ENCODE measurements at regions not wholly inside any gene's neighbourhood (a gene's known extent, or its start where the extent isn't known, plus 50 kb on each side); places are given as distances from the start of the nearest gene placed in this dataset.

- no peak for DNase-seq (ENCODE audit: extremely low read depth, low read depth)
- no peak for TF ChIP-seq CTCF (IDR thresholded peaks at IDR 0.05; ENCODE audit: low read depth, low read length)
Observed at GRCh38 chr2:45180779-45181178, 171.5 kb upstream of the SIX2 start.

DNA sequence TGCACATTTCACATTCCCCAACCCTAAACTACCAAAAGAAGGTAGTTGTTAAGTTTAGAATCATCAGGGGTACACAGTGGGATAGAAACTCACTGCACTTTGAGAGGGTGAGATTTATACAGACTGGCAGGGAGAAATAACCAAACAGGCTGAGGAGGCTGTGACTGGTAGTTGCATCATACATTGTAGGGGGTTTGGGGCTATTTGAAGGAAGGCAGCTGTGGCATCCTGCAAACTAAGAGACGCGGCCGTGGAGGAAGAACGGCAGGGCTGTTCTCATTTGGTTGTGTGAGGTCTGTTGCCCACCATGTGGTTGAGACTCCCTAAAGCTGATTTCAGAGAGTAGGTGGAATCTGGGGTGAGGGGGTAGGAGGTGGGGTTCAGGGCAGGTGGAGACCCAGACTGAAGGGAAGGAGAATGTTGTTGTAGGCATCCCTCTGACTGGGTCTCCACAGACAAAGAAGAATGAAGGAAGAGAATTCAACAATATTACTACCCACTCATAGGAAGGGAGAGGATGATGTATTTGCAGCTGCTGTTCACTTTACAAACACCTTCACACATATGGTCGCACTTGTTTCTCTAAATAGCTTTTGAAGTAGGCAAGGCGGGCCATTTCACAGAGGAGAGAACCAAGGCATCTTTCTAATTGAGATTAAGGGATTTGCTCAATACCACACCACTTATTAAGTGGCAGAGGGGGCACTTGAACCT lies 170.9 kb upstream of the SIX2 start:
- DNase-seq (ENCODE audit: extremely low read depth, low read depth) = no peak

DNA sequence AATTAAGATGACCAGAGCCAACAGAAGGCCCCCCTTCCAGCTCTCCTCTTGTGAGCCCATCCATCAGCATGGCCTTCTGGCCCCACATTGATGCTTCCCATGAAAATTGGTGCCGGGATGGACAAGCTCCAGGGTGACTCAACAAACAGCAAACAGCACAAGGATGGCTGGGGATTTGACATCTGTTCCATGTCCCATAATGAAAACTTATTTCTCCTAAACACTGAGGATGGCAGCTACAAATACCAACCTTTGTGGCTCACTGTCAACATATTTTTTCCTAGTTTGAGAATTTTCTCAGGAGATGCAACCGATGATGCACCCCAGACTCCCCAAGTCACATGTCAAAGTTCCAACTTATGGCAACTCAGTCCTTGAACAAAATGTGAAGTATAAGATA lies 169.6 kb upstream of the SIX2 start:
- no peak for TF ChIP-seq CTCF (IDR thresholded peaks at IDR 0.05; ENCODE audit: low read depth, low read length)
- no peak for DNase-seq (ENCODE audit: extremely low read depth, low read depth)

More for the DNA sequence above, 170.9 kb upstream of the SIX2 start:
- TF ChIP-seq CTCF (IDR thresholded peaks at IDR 0.05; ENCODE audit: low read depth, low read length) = no peak

DNA sequence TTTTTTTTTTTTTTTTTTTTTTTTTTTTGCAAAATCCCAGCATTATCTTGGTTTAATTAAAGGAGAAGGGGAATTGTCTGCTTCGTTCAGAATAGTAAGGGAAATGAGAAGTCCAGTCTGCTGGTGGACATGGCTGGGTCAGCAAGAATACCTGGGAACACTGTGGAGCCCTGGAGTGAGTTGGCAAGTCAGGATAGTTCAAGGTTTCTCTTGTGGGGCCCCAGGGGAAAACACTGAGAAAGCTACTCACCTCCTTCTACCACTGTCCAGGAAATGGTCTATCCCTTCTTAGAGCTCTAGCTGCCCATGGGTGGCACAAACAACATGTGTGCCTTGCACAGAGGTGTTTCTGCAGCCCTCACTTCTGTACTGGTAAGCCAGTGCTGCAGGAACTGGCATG lies 169.1 kb upstream of the SIX2 start:
- DNase-seq (ENCODE audit: extremely low read depth, low read depth) = no peak
- TF ChIP-seq CTCF (IDR thresholded peaks at IDR 0.05; ENCODE audit: low read depth, low read length) = no peak

DNA sequence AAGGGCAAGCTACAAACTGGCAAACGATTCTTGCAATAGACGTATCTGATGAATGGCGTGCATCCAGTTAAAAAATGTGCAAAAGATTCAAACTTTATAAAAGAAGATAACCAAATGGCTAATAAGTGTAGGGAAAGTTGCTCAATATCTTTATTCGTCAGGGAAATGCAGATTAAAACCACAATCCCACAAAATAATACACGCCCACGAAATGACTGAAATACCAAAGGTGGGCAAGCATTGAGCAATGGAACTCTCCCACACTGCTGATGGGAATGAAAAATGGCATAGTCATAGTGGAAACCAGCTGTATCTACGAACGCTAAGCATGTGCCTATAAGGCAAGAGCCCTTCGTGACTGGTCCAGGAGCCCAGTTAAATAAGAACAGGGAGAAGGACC lies 168.6 kb upstream of the SIX2 start:
- DNase-seq (ENCODE audit: extremely low read depth, low read depth) = peak; percentile 99
- no peak for TF ChIP-seq CTCF (IDR thresholded peaks at IDR 0.05; ENCODE audit: low read depth, low read length)

GRCh38 chr2:45176390-45176789 lies 167.1 kb upstream of the SIX2 start:
- TF ChIP-seq CTCF (IDR thresholded peaks at IDR 0.05; ENCODE audit: low read depth, low read length) = no peak
- no peak for DNase-seq (ENCODE audit: extremely low read depth, low read depth)

DNA sequence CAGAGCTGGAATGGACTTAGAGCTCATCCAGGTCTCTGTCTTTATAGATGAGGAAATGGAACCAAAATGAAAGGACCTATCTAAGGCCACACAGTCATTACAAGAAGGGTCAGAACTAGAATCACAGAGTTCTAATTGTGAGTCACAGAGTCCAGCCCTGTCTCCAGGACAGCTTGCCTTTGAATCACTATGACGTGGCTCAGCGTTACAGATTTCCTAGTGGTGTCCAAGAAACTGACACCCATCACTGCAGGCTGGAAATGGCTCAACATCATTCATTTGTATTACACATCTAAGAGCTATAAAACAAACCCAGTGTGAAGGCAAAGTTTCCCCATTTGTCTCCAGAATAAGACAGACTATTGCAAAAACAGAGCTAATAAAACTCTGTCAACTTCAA lies 164.3 kb upstream of the SIX2 start:
- DNase-seq (ENCODE audit: extremely low read depth, low read depth) = peak; percentile 85
- TF ChIP-seq CTCF (IDR thresholded peaks at IDR 0.05; ENCODE audit: low read depth, low read length) = no peak
